MM.1S (cell line): ENCODE measurements at regions not wholly inside any gene's neighbourhood (a gene's known extent, or its start where the extent isn't known, plus 50 kb on each side); places are given as distances from the start of the nearest gene placed in this dataset.

Experiments used
- DNase-seq: peaks from one replicate; pipeline ENCODE4 v3.0.0-alpha.2; 2015
- H2AFZ ChIP-seq: fragments of 300-600 bp; sonication (generic); 2 replicates; pipeline ENCODE4 v1.6.0; 2016; ENCODE audit warnings: antibody characterized with exemption, low read length
- H3F3A ChIP-seq: fragments of 300-600 bp; sonication (generic); 2 replicates; pipeline ENCODE4 v1.6.1; 2016; ENCODE audit warnings: mild to moderate bottlenecking, antibody characterized with exemption, low read length, moderate library complexity, mixed read lengths; ENCODE audit not compliant: insufficient read depth
- H3K27ac ChIP-seq: fragments of 300-600 bp; sonication (generic); 2 replicates; pipeline ENCODE4 v1.5.1; 2016; ENCODE audit warnings: mild to moderate bottlenecking, low read length
- H3K27me3 ChIP-seq: fragments of 300-600 bp; sonication (generic); replicated peaks from 2 replicates; pipeline ENCODE4 v1.6.0; 2016; ENCODE audit warnings: low read length; ENCODE audit not compliant: insufficient read depth
- H3K36me3 ChIP-seq: fragments of 300-600 bp; sonication (generic); replicated peaks from 2 replicates; pipeline ENCODE4 v1.6.1; 2016; ENCODE audit warnings: mild to moderate bottlenecking, low read length, mixed read lengths; ENCODE audit not compliant: insufficient read depth
- H3K4me1 ChIP-seq: fragments of 300-600 bp; sonication (generic); 2 replicates; pipeline ENCODE4 v1.6.1; 2016; ENCODE audit warnings: low read length, mixed read lengths
- H3K4me2 ChIP-seq: fragments of 300-600 bp; sonication (generic); 2 replicates; pipeline ENCODE4 v1.6.0; 2016; ENCODE audit warnings: low read depth, low read length
- H3K4me3 ChIP-seq: fragments of 300-600 bp; sonication (generic); 2 replicates; pipeline ENCODE4 v1.5.1; 2016; ENCODE audit warnings: low read length, mixed read lengths
- H3K79me2 ChIP-seq: fragments of 300-600 bp; sonication (generic); 2 replicates; pipeline ENCODE4 v1.6.1; 2016; ENCODE audit warnings: mixed run types, low read length, mixed read lengths
- H3K9ac ChIP-seq: fragments of 300-600 bp; sonication (generic); 2 replicates; pipeline ENCODE4 v1.6.1; 2016; ENCODE audit warnings: low read length, mixed read lengths
- H3K9me2 ChIP-seq: fragments of 300-600 bp; sonication (generic); replicated peaks from 2 replicates; pipeline ENCODE4 v1.6.1; 2016; ENCODE audit warnings: mild to moderate bottlenecking, low read length, mixed read lengths; ENCODE audit not compliant: insufficient read depth
- H3K9me3 ChIP-seq: fragments of 300-600 bp; sonication (generic); replicated peaks from 2 replicates; pipeline ENCODE4 v1.6.1; 2016; ENCODE audit warnings: mild to moderate bottlenecking, low read length, mixed read lengths; ENCODE audit not compliant: insufficient read depth
- H4K20me1 ChIP-seq: fragments of 300-600 bp; sonication (generic); 2 replicates; pipeline ENCODE4 v1.6.1; 2016; ENCODE audit warnings: mild to moderate bottlenecking, low read length, moderate library complexity, mixed read lengths; ENCODE audit not compliant: insufficient read depth
- CTCF ChIP-seq: fragments of 300-600 bp; sonication (generic); IDR thresholded peaks from 2 replicates; pipeline ENCODE4 v1.5.1; 2016; ENCODE audit warnings: antibody characterized with exemption, low read length, mixed read lengths
- EZH2 ChIP-seq: fragments of 300-600 bp; sonication (generic); optimal IDR thresholded peaks from 2 replicates; pipeline ENCODE3; 2017; ENCODE audit warnings: low read depth, mild to moderate bottlenecking, antibody characterized with exemption, low read length, mixed read lengths
- EZH2phosphoT487 ChIP-seq: fragments of 300-600 bp; sonication (generic); IDR thresholded peaks from 2 replicates; pipeline ENCODE4 v1.6.1; 2018; ENCODE audit warnings: antibody characterized with exemption, low read length

GRCh38 chr2:225867071-225867470 lies 467.6 kb downstream of the NYAP2 start:
- Histone ChIP-seq H3K9ac (no peak overlapping the region), H3F3A (no peaks in the 10 kb centered on the region), H3K9me3 (no peaks in the 10 kb centered on the region), H2AFZ (no peak overlapping the region), H3K79me2 (no peaks in the 10 kb centered on the region), H3K4me1 (no peaks in the 10 kb centered on the region), H3K36me3 (no peaks in the 10 kb centered on the region), H3K27ac (no peak overlapping the region), H3K27me3 (no peaks in the 10 kb centered on the region), H3K9me2 (no peaks in the 10 kb centered on the region), H3K4me3 (no peak overlapping the region), H4K20me1 (no peaks in the 10 kb centered on the region), H3K4me2 (no peak overlapping the region)
- DNase-seq = no peak
- TF ChIP-seq EZH2phosphoT487 = no peak
- no peak for TF ChIP-seq CTCF
- no peak for TF ChIP-seq EZH2

GRCh38 chr2:225865468-225865867 lies 466.0 kb downstream of the NYAP2 start:
- Histone ChIP-seq H3K4me3 (no peak overlapping the region), H3K79me2 (no peaks in the 10 kb centered on the region), H3K4me2 (no peak overlapping the region), H3K36me3 (no peaks in the 10 kb centered on the region), H4K20me1 (no peaks in the 10 kb centered on the region), H3K9me2 (no peaks in the 10 kb centered on the region), H2AFZ (no peak overlapping the region), H3K27ac (no peak overlapping the region), H3F3A (no peaks in the 10 kb centered on the region), H3K27me3 (no peaks in the 10 kb centered on the region), H3K9ac (no peak overlapping the region), H3K4me1 (no peaks in the 10 kb centered on the region), H3K9me3 (no peaks in the 10 kb centered on the region)
- DNase-seq = no peak
- TF ChIP-seq EZH2phosphoT487 (no peak), CTCF (no peak), EZH2 (no peak)

- no peaks in the 10 kb centered on the region for H3K9me3 ChIP-seq
- no peaks in the 10 kb centered on the region for H3K27me3 ChIP-seq
- H3K9me2 ChIP-seq = no peaks in the 10 kb centered on the region
- H3K9ac ChIP-seq = no peak overlapping the region
- H2AFZ ChIP-seq = no peak overlapping the region
- TF ChIP-seq EZH2phosphoT487 = no peak
- no peak for TF ChIP-seq EZH2
- TF ChIP-seq CTCF = no peak
- H3K4me3 ChIP-seq = no peak overlapping the region
- H3K79me2 ChIP-seq = no peaks in the 10 kb centered on the region
- H3K27ac ChIP-seq = no peak overlapping the region
- H3F3A ChIP-seq = no peaks in the 10 kb centered on the region
- DNase-seq = no peak
- H3K4me1 ChIP-seq = no peaks in the 10 kb centered on the region
- no peak overlapping the region for H3K4me2 ChIP-seq
- H3K36me3 ChIP-seq = no peaks in the 10 kb centered on the region
- no peaks in the 10 kb centered on the region for H4K20me1 ChIP-seq
These were observed 464.9 kb downstream of the NYAP2 start for GRCh38 chr2:225864394-225864793.
